MCF 10A (cell line): ENCODE measurements at regions not wholly inside any gene's neighbourhood (a gene's known extent, or its start where the extent isn't known, plus 50 kb on each side); places are given as distances from the start of the nearest gene placed in this dataset.
"Not testable (repeated sequence)": the region's sequence is repeated elsewhere in the genome, so short reads cannot be mapped to it uniquely, and the experiment has no call there.

Experiments used
- BruUV-seq: library from RNA; stranded (reverse); fragments of 400-500 nt; replicated peaks from 2 replicates; lab custom pipeline; 2021; lab: Mats Ljungman, UMichigan
- CTCF ChIA-PET: fragments of 300-600 bp; sonication (Branson Sonifier 250); formaldehyde crosslinking; extraction: SDS; loops from one replicate; lab custom pipeline; 2021; ENCODE audit warnings: antibody characterized with exemption, inconsistent platforms; lab: Yijun Ruan, JAX
- POLR2A ChIA-PET: fragments of 300-600, 350-650 bp; sonication (Branson Sonifier 250); formaldehyde crosslinking; extraction: SDS; loops from one replicate; lab custom pipeline; 2020; ENCODE audit warnings: antibody characterized with exemption, inconsistent platforms; lab: Yijun Ruan, JAX
- DNase-seq: peaks from one replicate; pipeline ENCODE4 v3.0.0-alpha.2; 2018; ENCODE audit not compliant: unreplicated experiment
- H3K27ac Mint-ChIP-seq: one replicate; pipeline ENCODE4 v1.8.0; 2022; ENCODE audit warnings: mild to moderate bottlenecking, low read depth, mixed read lengths; ENCODE audit not compliant: unreplicated experiment
- H3K27me3 Mint-ChIP-seq: one replicate; pipeline ENCODE4 v1.8.0; 2022; ENCODE audit warnings: mixed read lengths; ENCODE audit not compliant: insufficient read depth, unreplicated experiment
- H3K36me3 Mint-ChIP-seq: one replicate; pipeline ENCODE4 v1.8.0; 2022; ENCODE audit warnings: mild to moderate bottlenecking, moderate library complexity, mixed read lengths; ENCODE audit not compliant: insufficient read depth, unreplicated experiment
- H3K4me1 Mint-ChIP-seq: one replicate; pipeline ENCODE4 v1.8.0; 2022; ENCODE audit warnings: mixed read lengths; ENCODE audit not compliant: insufficient read depth, unreplicated experiment
- H3K4me3 Mint-ChIP-seq: one replicate; pipeline ENCODE4 v1.8.0; 2022; ENCODE audit warnings: mild to moderate bottlenecking, moderate library complexity, mixed read lengths; ENCODE audit not compliant: unreplicated experiment
- H3K9me3 Mint-ChIP-seq: one replicate; pipeline ENCODE4 v1.8.0; 2022; ENCODE audit warnings: mixed read lengths; ENCODE audit not compliant: unreplicated experiment
- intact Hi-C: fragments of 100-400 bp; cut with micrococcal nuclease; formaldehyde crosslinking; loops from 2 replicates; pipeline ENCODE4 v1.14.1; 2022
- TF ChIP-seq, protein P1 (sequence below): fragments of 200-600 bp; IDR thresholded peaks from one replicate; pipeline ENCODE4 v1.8.0; 2022; ENCODE audit warnings: antibody characterized with exemption, mild to moderate bottlenecking; ENCODE audit not compliant: unreplicated experiment

DNA sequence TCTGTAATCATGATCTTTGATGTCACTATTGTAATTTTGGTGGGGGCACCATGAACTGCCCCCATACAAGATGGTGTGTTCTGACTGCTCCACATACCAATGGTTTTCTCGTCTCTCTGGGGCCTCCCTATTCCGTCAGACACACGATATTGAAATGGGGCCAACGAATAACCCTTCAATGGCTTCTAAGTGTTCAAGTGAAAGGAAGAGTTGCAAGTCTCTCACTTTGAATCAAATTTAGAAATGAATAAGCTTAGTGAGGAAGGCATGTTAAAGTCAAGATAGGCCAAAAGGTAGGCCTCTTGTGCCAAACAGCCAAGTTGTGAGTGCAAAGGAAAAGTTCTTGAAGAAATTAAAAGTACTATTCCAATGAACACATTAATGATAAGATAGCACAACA, 205.4 kb downstream of the SPRY1 start:
- TF ChIP-seq, protein P1, sequence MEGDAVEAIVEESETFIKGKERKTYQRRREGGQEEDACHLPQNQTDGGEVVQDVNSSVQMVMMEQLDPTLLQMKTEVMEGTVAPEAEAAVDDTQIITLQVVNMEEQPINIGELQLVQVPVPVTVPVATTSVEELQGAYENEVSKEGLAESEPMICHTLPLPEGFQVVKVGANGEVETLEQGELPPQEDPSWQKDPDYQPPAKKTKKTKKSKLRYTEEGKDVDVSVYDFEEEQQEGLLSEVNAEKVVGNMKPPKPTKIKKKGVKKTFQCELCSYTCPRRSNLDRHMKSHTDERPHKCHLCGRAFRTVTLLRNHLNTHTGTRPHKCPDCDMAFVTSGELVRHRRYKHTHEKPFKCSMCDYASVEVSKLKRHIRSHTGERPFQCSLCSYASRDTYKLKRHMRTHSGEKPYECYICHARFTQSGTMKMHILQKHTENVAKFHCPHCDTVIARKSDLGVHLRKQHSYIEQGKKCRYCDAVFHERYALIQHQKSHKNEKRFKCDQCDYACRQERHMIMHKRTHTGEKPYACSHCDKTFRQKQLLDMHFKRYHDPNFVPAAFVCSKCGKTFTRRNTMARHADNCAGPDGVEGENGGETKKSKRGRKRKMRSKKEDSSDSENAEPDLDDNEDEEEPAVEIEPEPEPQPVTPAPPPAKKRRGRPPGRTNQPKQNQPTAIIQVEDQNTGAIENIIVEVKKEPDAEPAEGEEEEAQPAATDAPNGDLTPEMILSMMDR, result no peak
- Mint-ChIP-seq H3K27me3 (no peaks in the 10 kb centered on the region), H3K27ac (no peak overlapping the region), H3K4me3 (no peak overlapping the region), H3K4me1 (peaks cover 23% of the 10 kb centered on the region), H3K36me3 (no peaks in the 10 kb centered on the region), H3K9me3 (no peaks in the 10 kb centered on the region)
- POLR2A ChIA-PET, result no interaction called here
- DNase-seq, result no peak
- CTCF ChIA-PET, result interaction anchor here (0.6 kb wide), 1 partner anchor 10 kb away, joined by 3 read pairs; no protein-coding TSS in a partner anchor
- BruUV-seq, result no TSS peak
- intact Hi-C loops, result no loop called here

DNA sequence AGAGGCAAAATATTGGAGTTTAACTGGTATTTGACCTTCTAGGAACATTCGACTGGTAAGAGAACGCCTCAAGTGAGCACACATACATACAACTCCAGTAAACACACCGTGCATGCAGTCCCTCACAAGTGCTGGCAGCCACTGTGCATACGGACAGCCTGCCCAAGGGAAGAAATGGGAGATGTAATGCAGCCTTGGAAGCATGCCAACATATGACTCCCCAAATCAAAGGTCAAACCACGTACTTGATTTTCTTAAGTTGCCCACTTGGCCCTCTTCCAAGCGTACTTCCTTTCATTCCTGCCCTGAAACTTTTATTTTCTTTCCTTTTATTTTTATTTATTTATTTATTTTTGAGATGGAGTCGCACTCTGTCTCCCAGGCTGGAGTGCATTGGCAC, 206.6 kb downstream of the SPRY1 start:
- Mint-ChIP-seq H3K36me3 (no peaks in the 10 kb centered on the region), H3K4me3 (no peak overlapping the region), H3K9me3 (no peaks in the 10 kb centered on the region), H3K27ac (no peak overlapping the region), H3K27me3 (no peaks in the 10 kb centered on the region), H3K4me1 (peaks cover 12% of the 10 kb centered on the region)
- BruUV-seq, result no TSS peak
- DNase-seq, result peak; percentile 94
- intact Hi-C loops, result no loop called here
- TF ChIP-seq, protein P1, result no peak
- ChIA-PET CTCF (no interaction called here), POLR2A (no interaction called here)

DNA sequence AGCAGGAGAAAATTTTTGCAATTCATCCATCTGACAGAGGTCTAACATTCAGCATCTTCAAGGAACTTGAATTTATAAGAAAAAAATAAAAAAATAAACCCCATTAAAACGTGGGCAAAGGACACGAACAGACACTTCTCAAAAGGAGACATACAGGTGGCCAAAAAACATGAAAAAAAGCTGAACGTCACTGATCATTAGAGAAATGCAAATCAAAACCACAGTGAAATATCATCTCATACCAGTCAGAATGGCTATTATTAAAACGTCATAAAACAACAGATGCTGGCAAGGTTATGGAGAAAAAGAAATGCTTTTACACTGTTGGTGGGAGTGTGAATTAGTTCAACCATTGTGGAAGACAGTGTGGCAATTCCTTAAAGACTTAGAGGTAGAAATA, 209.2 kb downstream of the SPRY1 start:
- H3K36me3 Mint-ChIP-seq, H3K4me3 Mint-ChIP-seq, BruUV-seq, POLR2A ChIA-PET, DNase-seq, intact Hi-C loops, H3K9me3 Mint-ChIP-seq, H3K27me3 Mint-ChIP-seq, H3K27ac Mint-ChIP-seq, H3K4me1 Mint-ChIP-seq: not testable (repeated sequence)
- CTCF ChIA-PET, result interaction anchor here (1.2 kb wide), 1 partner anchor 166 kb away, joined by 3 read pairs; no protein-coding TSS in a partner anchor

DNA sequence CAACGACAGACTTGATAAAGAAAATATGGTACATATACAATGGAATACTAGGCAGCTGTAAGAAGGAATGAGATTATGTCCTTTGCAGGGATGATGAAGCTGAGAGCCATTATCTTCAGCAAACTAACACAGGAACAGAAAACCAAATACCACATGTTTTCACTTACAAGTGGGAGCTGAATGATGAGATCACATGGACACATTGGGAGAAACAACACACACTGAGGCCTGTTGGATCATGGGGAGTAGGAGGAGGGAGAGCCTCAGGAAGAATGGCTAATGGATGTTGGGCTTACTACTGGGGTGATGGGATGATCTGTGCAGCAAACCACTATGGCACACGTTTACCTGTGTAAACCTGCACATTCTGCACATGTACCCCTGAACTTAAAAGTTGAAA, 209.7 kb downstream of the SPRY1 start:
- ChIA-PET CTCF (interaction anchor here (1.2 kb wide), 1 partner anchor 166 kb away, joined by 3 read pairs; no protein-coding TSS in a partner anchor), POLR2A (no interaction called here)
- no peaks in the 10 kb centered on the region for H3K36me3 Mint-ChIP-seq
- no peaks in the 10 kb centered on the region for H3K4me1 Mint-ChIP-seq
- intact Hi-C loops, result no loop called here
- no peak for DNase-seq
- BruUV-seq, result no TSS peak
- H3K4me3 Mint-ChIP-seq, result no peak overlapping the region
- TF ChIP-seq, protein P1, result no peak
- H3K27ac Mint-ChIP-seq, result no peak overlapping the region
- no peaks in the 10 kb centered on the region for H3K9me3 Mint-ChIP-seq
- H3K27me3 Mint-ChIP-seq, result no peaks in the 10 kb centered on the region
